T-helper 17 cell (primary cell): ENCODE measurements at regions not wholly inside any gene's neighbourhood (a gene's known extent, or its start where the extent isn't known, plus 50 kb on each side); places are given as distances from the start of the nearest gene placed in this dataset.
"Not testable (repeated sequence)": the region's sequence is repeated elsewhere in the genome, so short reads cannot be mapped to it uniquely, and the experiment has no call there.

Experiments
- ATAC-seq: fragments of 150-1000 bp; cut with Tn5 transposase; 2 replicates; pipeline ENCODE4 v1.10.0; 2021; ENCODE audit warnings: mild to moderate bottlenecking, moderate library complexity
- DNase-seq, 3 donors: peaks; one replicate each; pipeline versions ENCODE4 v3.0.0 to v3.0.0-alpha.2; 2020 to 2021
- H3K9me3 ChIP-seq: one replicate; pipeline ENCODE4 v1.7.0; 2013; ENCODE audit warnings: low read length, mild to moderate bottlenecking; ENCODE audit not compliant: control insufficient read depth, poor library complexity, severe bottlenecking
- H3K27ac Mint-ChIP-seq: one replicate; pipeline ENCODE4 v1.8.0; 2022; ENCODE audit warnings: mild to moderate bottlenecking, moderate library complexity, mixed read lengths
- H3K27me3 Mint-ChIP-seq: one replicate; pipeline ENCODE4 v1.8.0; 2022; ENCODE audit warnings: mixed read lengths
- H3K36me3 Mint-ChIP-seq: one replicate; pipeline ENCODE4 v1.8.0; 2022; ENCODE audit warnings: low read depth, mixed read lengths
- H3K4me1 Mint-ChIP-seq: one replicate; pipeline ENCODE4 v1.8.0; 2022; ENCODE audit warnings: mild to moderate bottlenecking, mixed read lengths
- H3K4me3 Mint-ChIP-seq: one replicate; pipeline ENCODE4 v1.8.0; 2022; ENCODE audit warnings: mild to moderate bottlenecking, moderate library complexity, mixed read lengths

- no peaks in the 10 kb centered on the region for H3K9me3 ChIP-seq
- no peak overlapping the region for H3K27ac Mint-ChIP-seq
- DNase-seq = no peak
- H3K36me3 Mint-ChIP-seq = no peaks in the 10 kb centered on the region
- H3K4me3 Mint-ChIP-seq = no peak overlapping the region
- ATAC-seq = no peak
- H3K27me3 Mint-ChIP-seq = no peaks in the 10 kb centered on the region
- H3K4me1 Mint-ChIP-seq = no peaks in the 10 kb centered on the region
Observed at GRCh38 chr4:187840814-187841213, 154.8 kb upstream of the ZFP42 start.

DNA sequence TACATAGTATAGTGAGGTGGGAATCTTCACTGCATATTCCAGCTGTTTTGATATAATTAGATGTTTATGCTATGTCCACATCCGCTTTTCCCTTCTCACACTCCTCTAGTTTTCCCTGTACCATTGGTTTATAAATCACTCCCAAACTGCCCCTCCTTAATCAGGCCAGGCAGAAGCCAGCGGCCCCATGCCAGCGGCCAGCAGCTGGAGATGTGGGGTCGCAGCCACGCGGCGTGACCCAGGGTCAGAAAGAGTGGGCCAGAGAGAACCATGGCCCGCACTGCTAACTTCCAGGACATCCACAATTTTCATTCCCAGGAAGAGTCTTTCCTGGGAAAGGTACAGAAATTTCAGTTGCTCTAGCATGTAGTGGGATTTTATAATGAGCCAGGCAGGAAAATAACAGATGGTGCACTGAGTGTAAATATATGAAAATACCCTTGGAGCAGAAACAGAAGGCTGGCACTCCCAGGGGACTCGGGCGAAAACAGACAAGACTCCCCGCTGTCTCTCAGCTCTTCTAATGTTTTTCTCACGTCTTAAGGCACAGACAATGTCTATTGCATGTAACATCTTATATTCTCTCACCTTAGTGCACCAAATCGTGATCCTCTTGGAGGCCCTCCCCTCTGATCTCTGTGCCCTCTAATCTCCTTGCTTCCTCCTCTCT is 145.9 kb upstream of the ZFP42 start:
- H3K27ac Mint-ChIP-seq = no peak overlapping the region
- DNase-seq (no peak), ATAC-seq (no peak)

DNA sequence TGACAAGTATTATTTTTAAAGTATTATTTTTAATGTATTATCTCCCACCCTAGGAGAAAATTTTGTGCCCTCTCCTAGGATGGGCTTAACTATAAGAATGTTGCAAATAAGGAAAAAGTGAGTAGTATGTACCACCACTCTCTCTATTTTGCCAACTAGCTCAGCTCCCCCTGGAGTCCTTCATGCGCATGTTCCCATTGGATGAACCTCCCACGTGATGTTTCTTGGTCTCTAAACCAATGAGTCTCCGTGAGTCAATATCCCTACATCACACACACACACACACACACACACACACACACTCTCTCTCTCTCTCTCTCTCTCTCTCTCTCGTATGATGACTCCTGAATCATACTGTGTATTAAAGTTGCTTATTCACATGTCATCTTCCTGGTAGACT is 129.7 kb upstream of the ZFP42 start:
- no peak for DNase-seq
- H3K36me3 Mint-ChIP-seq = no peaks in the 10 kb centered on the region
- H3K4me3 Mint-ChIP-seq = no peak overlapping the region
- ATAC-seq = no peak
- H3K4me1 Mint-ChIP-seq = no peaks in the 10 kb centered on the region
- H3K27ac Mint-ChIP-seq = no peak overlapping the region
- H3K27me3 Mint-ChIP-seq = no peaks in the 10 kb centered on the region
- no peaks in the 10 kb centered on the region for H3K9me3 ChIP-seq

More for the DNA sequence above, 145.9 kb upstream of the ZFP42 start:
- no peaks in the 10 kb centered on the region for H3K9me3 ChIP-seq
- no peaks in the 10 kb centered on the region for H3K36me3 Mint-ChIP-seq
- no peak overlapping the region for H3K4me3 Mint-ChIP-seq
- no peaks in the 10 kb centered on the region for H3K4me1 Mint-ChIP-seq
- H3K27me3 Mint-ChIP-seq = no peaks in the 10 kb centered on the region

DNA sequence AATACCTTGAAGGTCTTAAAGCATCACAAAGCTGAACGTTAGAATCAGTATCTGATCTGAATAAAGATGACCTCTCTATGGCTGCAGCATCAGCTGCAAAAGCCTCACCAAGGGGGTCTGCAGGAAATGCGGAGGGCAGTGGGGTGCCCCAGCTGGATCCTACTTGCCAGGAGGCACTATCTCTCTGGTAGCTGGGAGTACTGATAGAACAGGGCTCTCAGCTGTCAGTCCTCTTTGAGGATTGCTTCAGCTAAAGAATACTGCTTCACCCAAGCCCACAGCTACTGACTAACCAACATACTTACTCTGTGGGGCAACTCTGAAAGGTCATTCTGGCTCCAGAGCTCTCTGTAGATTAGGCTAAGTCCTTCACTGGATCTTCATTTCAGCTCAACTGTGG is 112.5 kb upstream of the ZFP42 start:
- no peaks in the 10 kb centered on the region for H3K4me1 Mint-ChIP-seq
- DNase-seq (no peak), ATAC-seq (no peak)
- H3K27me3 Mint-ChIP-seq = no peaks in the 10 kb centered on the region
- no peaks in the 10 kb centered on the region for H3K36me3 Mint-ChIP-seq
- no peaks in the 10 kb centered on the region for H3K9me3 ChIP-seq
- no peak overlapping the region for H3K27ac Mint-ChIP-seq
- no peak overlapping the region for H3K4me3 Mint-ChIP-seq

GRCh38 chr4:187883836-187884475 is 111.6 kb upstream of the ZFP42 start:
- no peaks in the 10 kb centered on the region for H3K36me3 Mint-ChIP-seq
- H3K4me1 Mint-ChIP-seq = no peaks in the 10 kb centered on the region
- no peaks in the 10 kb centered on the region for H3K9me3 ChIP-seq
- DNase-seq = no peak
- no peak for ATAC-seq
- H3K27ac Mint-ChIP-seq = no peak overlapping the region
- H3K4me3 Mint-ChIP-seq = no peak overlapping the region
- H3K27me3 Mint-ChIP-seq = no peaks in the 10 kb centered on the region

DNA sequence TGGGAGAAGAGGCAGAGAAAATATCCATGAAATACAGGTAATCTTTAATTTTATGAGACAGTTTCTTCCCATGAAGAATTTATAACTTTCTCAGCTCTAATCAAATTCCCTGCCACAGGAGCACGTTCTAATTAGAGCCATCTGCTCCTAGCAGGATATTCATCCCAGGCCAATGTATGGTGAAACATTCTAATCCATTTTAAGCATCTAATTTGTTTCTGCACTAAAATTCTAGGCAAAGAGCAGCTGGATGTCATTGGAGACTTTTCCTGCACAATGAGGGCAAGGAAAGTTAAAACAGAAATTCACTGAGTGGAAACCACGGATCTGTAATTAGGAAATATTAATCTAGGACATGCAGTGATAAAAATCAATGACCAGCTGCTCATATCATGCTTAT is 107.7 kb upstream of the ZFP42 start:
- Mint-ChIP-seq H3K27ac (no peak overlapping the region), H3K27me3 (no peaks in the 10 kb centered on the region), H3K36me3 (no peaks in the 10 kb centered on the region), H3K4me3 (no peak overlapping the region), H3K4me1 (no peaks in the 10 kb centered on the region)
- DNase-seq (no peak), ATAC-seq (no peak)
- no peaks in the 10 kb centered on the region for H3K9me3 ChIP-seq

- Mint-ChIP-seq H3K27ac (no peak overlapping the region), H3K27me3 (no peaks in the 10 kb centered on the region), H3K4me3 (no peak overlapping the region), H3K36me3 (no peaks in the 10 kb centered on the region), H3K4me1 (no peaks in the 10 kb centered on the region)
- ATAC-seq (no peak), DNase-seq (no peak)
- H3K9me3 ChIP-seq = no peaks in the 10 kb centered on the region
Observed at GRCh38 chr4:187889651-187890050, 105.9 kb upstream of the ZFP42 start.

- no peaks in the 10 kb centered on the region for H3K27me3 Mint-ChIP-seq
- no peak overlapping the region for H3K27ac Mint-ChIP-seq
Observed at GRCh38 chr4:187893418-187893817, 102.2 kb upstream of the ZFP42 start.

DNA sequence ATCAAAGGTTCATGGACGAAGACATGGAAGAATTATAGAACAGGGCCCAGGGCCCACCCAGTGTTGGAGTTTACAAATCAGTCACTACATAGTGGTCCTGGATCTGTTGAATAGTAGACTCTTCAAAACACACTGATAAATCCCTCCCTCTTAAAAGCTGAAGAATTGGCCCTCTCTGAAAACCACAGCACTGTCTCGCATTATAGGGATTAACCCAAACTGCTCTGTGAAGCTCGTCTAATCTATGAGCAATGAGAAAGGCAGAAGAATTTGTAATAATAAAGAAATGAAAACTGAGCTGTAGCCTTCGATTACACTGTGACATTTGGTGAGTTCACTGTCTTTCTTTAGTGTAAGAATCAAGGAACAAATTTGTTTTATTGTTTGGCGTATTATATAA is 92.5 kb upstream of the ZFP42 start:
- ATAC-seq = no peak

More at GRCh38 chr4:187893418-187893817, 102.2 kb upstream of the ZFP42 start:
- Mint-ChIP-seq H3K4me3 (no peak overlapping the region), H3K4me1 (no peaks in the 10 kb centered on the region), H3K36me3 (no peaks in the 10 kb centered on the region)
- ATAC-seq (no peak), DNase-seq (no peak)
- H3K9me3 ChIP-seq = peaks cover 3% of the 10 kb centered on the region

DNA sequence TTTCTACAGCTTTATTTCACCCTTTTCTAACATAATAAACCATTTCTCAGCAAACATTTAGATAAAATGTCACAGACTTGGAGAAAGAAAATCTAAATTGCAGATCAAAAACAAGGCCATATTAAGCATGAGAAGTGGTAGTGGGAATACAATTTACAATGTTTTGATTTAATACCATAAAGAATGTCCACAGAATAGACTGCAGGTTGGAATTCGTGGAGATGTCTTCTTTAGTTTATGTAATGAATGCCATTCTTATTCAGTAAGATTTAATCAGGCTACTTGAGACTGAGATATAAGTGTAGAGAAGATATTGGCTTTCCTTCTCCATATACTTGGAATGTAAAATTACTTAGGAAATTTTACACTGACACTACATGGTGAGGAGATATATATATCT is 91.9 kb upstream of the ZFP42 start:
- H3K27me3 Mint-ChIP-seq = no peaks in the 10 kb centered on the region
- H3K4me1 Mint-ChIP-seq = no peaks in the 10 kb centered on the region
- H3K4me3 Mint-ChIP-seq = no peak overlapping the region
- H3K36me3 Mint-ChIP-seq = no peaks in the 10 kb centered on the region
- no peaks in the 10 kb centered on the region for H3K9me3 ChIP-seq
- H3K27ac Mint-ChIP-seq = no peak overlapping the region
- DNase-seq (no peak), ATAC-seq (no peak)

More for the DNA sequence above, 92.5 kb upstream of the ZFP42 start:
- no peaks in the 10 kb centered on the region for H3K9me3 ChIP-seq
- H3K36me3 Mint-ChIP-seq = no peaks in the 10 kb centered on the region
- no peaks in the 10 kb centered on the region for H3K27me3 Mint-ChIP-seq
- no peak overlapping the region for H3K27ac Mint-ChIP-seq
- no peaks in the 10 kb centered on the region for H3K4me1 Mint-ChIP-seq
- H3K4me3 Mint-ChIP-seq = no peak overlapping the region
- no peak for DNase-seq

DNA sequence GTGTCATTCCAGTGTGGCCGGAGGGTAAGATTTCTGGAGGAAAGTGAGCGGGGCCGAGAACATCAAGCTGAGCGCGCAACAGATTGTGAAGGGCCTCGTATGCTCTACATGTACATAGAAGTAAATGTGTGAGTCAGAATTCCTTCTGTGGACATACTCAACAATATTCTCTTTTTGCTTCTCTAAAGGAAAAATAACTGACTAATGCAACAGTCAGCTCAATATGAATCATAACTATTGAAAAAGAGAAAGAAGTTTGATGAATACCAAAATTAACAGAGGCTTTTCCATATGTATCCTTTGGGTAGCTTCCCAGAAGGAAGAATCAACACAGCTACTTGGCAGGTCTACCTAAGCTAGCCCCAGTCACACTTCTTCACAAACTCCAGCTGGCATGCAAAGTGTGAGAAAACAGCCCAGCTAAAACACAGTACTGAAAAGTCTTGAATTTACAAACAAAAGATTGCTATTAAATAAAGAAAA is 87.5 kb upstream of the ZFP42 start:
- Mint-ChIP-seq H3K4me1 (no peaks in the 10 kb centered on the region), H3K36me3 (no peaks in the 10 kb centered on the region), H3K27me3 (no peaks in the 10 kb centered on the region), H3K27ac (no peak overlapping the region), H3K4me3 (no peak overlapping the region)
- ATAC-seq = no peak
- DNase-seq = no peak
- H3K9me3 ChIP-seq = no peaks in the 10 kb centered on the region

DNA sequence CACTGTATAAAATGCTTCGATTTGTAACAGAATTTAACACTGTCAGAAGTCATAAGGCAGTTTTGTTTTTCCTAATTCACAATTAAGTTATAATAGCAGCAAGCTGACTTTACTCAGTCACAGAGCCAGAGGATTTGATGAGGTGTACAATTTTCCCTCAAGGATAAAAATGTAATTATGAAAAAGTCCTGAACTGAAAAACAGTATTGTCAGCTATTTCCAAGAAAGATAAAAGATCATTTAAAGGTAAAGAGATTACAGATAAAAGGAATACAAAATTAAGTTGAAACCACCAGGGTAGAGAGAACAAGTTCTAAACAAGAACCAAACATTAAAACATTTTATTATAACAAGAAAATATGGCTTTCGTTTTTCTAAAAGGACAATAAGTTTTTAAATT is 86.8 kb upstream of the ZFP42 start:
- Mint-ChIP-seq H3K27ac (no peak overlapping the region), H3K27me3 (no peaks in the 10 kb centered on the region)

DNA sequence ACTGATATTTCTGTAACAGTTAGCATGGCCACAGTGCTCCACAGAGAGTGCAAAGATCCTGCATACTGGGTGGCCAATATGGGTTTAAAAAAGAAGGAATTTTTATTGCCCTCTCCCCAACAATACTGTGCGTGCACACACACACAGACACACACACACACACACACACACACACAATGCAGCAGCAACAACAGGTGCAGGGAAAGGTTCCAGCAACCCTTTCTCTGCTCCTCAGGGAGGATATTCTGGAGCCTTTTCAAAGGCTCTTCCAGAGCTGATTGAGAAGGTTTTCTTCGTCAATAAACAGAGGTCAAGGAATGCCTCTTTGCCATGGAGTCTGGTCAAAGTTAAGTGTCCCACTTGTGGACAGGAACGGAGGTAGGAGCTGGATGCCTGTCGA is 84.8 kb upstream of the ZFP42 start:
- ATAC-seq (no peak), DNase-seq (no peak)
- Mint-ChIP-seq H3K27me3 (no peaks in the 10 kb centered on the region), H3K4me3 (no peak overlapping the region), H3K36me3 (no peaks in the 10 kb centered on the region), H3K27ac (no peak overlapping the region), H3K4me1 (no peaks in the 10 kb centered on the region)
- no peaks in the 10 kb centered on the region for H3K9me3 ChIP-seq

More for the DNA sequence above, 86.8 kb upstream of the ZFP42 start:
- ATAC-seq (no peak), DNase-seq (no peak)
- Mint-ChIP-seq H3K4me3 (no peak overlapping the region), H3K4me1 (no peaks in the 10 kb centered on the region), H3K36me3 (no peaks in the 10 kb centered on the region)
- H3K9me3 ChIP-seq = no peaks in the 10 kb centered on the region

DNA sequence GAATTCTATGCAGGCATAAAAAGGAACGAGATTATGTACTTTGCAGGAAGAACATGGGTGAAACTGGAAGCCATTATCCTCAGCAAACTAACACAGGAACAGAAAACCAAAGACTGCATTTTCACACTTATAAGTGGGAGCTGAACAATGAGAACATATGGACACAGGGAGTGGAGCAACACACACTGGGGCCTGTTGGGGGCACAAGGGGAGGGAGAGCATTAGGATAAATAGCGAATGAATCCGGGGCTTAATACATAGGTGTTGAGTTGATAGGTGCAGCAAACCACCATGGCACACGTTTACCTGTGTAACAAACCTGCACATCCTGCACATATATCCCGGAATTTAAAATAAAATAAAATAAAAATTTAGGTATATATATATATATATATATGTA is 80.2 kb upstream of the ZFP42 start:
- not testable (repeated sequence) for H3K27me3 Mint-ChIP-seq, H3K9me3 ChIP-seq, ATAC-seq, H3K27ac Mint-ChIP-seq, H3K4me1 Mint-ChIP-seq, H3K4me3 Mint-ChIP-seq, H3K36me3 Mint-ChIP-seq, DNase-seq
